ENCODE measurements at regions not wholly inside any gene's neighbourhood (a gene's known extent, or its start where the extent isn't known, plus 50 kb on each side); places are given as distances from the start of the nearest gene placed in this dataset.

GRCh38 chr9:82495884-82496777 lies 507.6 kb downstream of the SPATA31D1 start:
- H3K27me3 Mint-ChIP-seq = peaks cover 0 to 4% (median 0%) of the 10 kb centered on the region in 5 donors
- no peak overlapping the region for H3K4me3 Mint-ChIP-seq
- H3K4me1 Mint-ChIP-seq = no peaks in the 10 kb centered on the region
- no peak overlapping the region for H3K27ac Mint-ChIP-seq
- H3K36me3 Mint-ChIP-seq = peaks cover 0 to 7% (median 0%) of the 10 kb centered on the region in 3 donors
- DNase-seq = no peak
- H3K9me3 Mint-ChIP-seq = peaks cover 0 to 17% (median 0%) of the 10 kb centered on the region in 9 donors
- no peak for ATAC-seq
- POLR2A ChIA-PET = no interaction called here

- no peak for ATAC-seq
- POLR2A ChIA-PET = no interaction called here
- Mint-ChIP-seq H3K9me3 (peaks cover 0 to 17% (median 9%) of the 10 kb centered on the region in 9 donors), H3K4me1 (no peaks in the 10 kb centered on the region), H3K27me3 (peaks cover 0 to 4% (median 0%) of the 10 kb centered on the region in 5 donors), H3K27ac (no peak overlapping the region), H3K36me3 (peaks cover 0 to 7% (median 0%) of the 10 kb centered on the region in 3 donors), H3K4me3 (no peak overlapping the region)
- DNase-seq = no peak
Observed at GRCh38 chr9:82498541-82499317, 510.2 kb downstream of the SPATA31D1 start.

- no peaks in the 10 kb centered on the region for H3K4me1 Mint-ChIP-seq
- H3K9me3 Mint-ChIP-seq = peaks cover under 1 to 17% (median 7%) of the 10 kb centered on the region in 9 donors
- POLR2A ChIA-PET = no interaction called here
- no peak for ATAC-seq
- no peak for DNase-seq
- H3K4me3 Mint-ChIP-seq = no peak overlapping the region
- H3K27ac Mint-ChIP-seq = no peak overlapping the region
- peaks cover 0 to 7% (median 0%) of the 10 kb centered on the region in 3 donors for H3K36me3 Mint-ChIP-seq
- peaks cover 0 to 4% (median 0%) of the 10 kb centered on the region in 5 donors for H3K27me3 Mint-ChIP-seq
Observed at GRCh38 chr9:82499337-82499736, 510.8 kb downstream of the SPATA31D1 start.

GRCh38 chr9:82504620-82505019 lies 516.0 kb downstream of the SPATA31D1 start:
- POLR2A ChIA-PET = no interaction called here
- H3K36me3 Mint-ChIP-seq = peaks cover 0 to 7% (median 3%) of the 10 kb centered on the region in 3 donors
- no peak overlapping the region for H3K4me3 Mint-ChIP-seq
- ATAC-seq (no peak), DNase-seq (no peak)
- peaks cover 0 to 3% (median 0%) of the 10 kb centered on the region in 5 donors for H3K27me3 Mint-ChIP-seq
- H3K4me1 Mint-ChIP-seq = no peaks in the 10 kb centered on the region
- peaks cover 13 to 48% (median 19%) of the 10 kb centered on the region in 9 donors for H3K9me3 Mint-ChIP-seq
- H3K27ac Mint-ChIP-seq = no peak overlapping the region

- H3K4me3 Mint-ChIP-seq = no peak overlapping the region
- no peaks in the 10 kb centered on the region for H3K4me1 Mint-ChIP-seq
- no peak overlapping the region for H3K27ac Mint-ChIP-seq
- no peaks in the 10 kb centered on the region for H3K36me3 Mint-ChIP-seq
- peaks cover 2 to 40% (median 9%) of the 10 kb centered on the region in 9 donors for H3K9me3 Mint-ChIP-seq
- POLR2A ChIA-PET = no interaction called here
- H3K27me3 Mint-ChIP-seq = no peaks in the 10 kb centered on the region
- DNase-seq = no peak
- ATAC-seq = no peak
Observed at GRCh38 chr9:82511626-82512025, 523.1 kb downstream of the SPATA31D1 start.

GRCh38 chr9:82512728-82513127 lies 524.2 kb downstream of the SPATA31D1 start:
- H3K36me3 Mint-ChIP-seq = no peaks in the 10 kb centered on the region

GRCh38 chr9:82513242-82513751 lies 524.7 kb downstream of the SPATA31D1 start:
- POLR2A ChIA-PET = no interaction called here
- H3K9me3 Mint-ChIP-seq = peaks cover 0 to 24% (median 2%) of the 10 kb centered on the region in 9 donors
- no peak overlapping the region for H3K4me3 Mint-ChIP-seq
- DNase-seq (no peak), ATAC-seq (no peak)
- H3K27me3 Mint-ChIP-seq = no peaks in the 10 kb centered on the region
- H3K4me1 Mint-ChIP-seq = no peaks in the 10 kb centered on the region
- no peaks in the 10 kb centered on the region for H3K36me3 Mint-ChIP-seq
- H3K27ac Mint-ChIP-seq = no peak overlapping the region

More at GRCh38 chr9:82512728-82513127, 524.2 kb downstream of the SPATA31D1 start:
- Mint-ChIP-seq H3K27ac (no peak overlapping the region), H3K4me3 (no peak overlapping the region), H3K4me1 (no peaks in the 10 kb centered on the region), H3K9me3 (peaks cover 0 to 29% (median 3%) of the 10 kb centered on the region in 9 donors), H3K27me3 (no peaks in the 10 kb centered on the region)
- POLR2A ChIA-PET = no interaction called here
- DNase-seq (no peak), ATAC-seq (no peak)

GRCh38 chr9:82513976-82514735 lies 525.6 kb downstream of the SPATA31D1 start:
- POLR2A ChIA-PET = no interaction called here
- no peak for ATAC-seq
- Mint-ChIP-seq H3K4me3 (no peak overlapping the region), H3K27me3 (no peaks in the 10 kb centered on the region), H3K9me3 (peaks cover 0 to 15% (median 2%) of the 10 kb centered on the region in 9 donors), H3K4me1 (no peaks in the 10 kb centered on the region), H3K36me3 (no peaks in the 10 kb centered on the region), H3K27ac (no peak overlapping the region)
- no peak for DNase-seq

- Mint-ChIP-seq H3K27me3 (peaks cover 0 to under 1% (median 0%) of the 10 kb centered on the region in 5 donors), H3K36me3 (no peaks in the 10 kb centered on the region), H3K4me1 (no peaks in the 10 kb centered on the region), H3K4me3 (no peak overlapping the region), H3K27ac (no peak overlapping the region), H3K9me3 (peaks cover 0 to 10% (median 0%) of the 10 kb centered on the region in 9 donors)
- POLR2A ChIA-PET = no interaction called here
- no peak for DNase-seq
- ATAC-seq = no peak
Observed at GRCh38 chr9:82518868-82519267, 530.3 kb downstream of the SPATA31D1 start.

GRCh38 chr9:82519332-82519731 lies 530.8 kb downstream of the SPATA31D1 start:
- peaks cover 0 to 3% (median 0%) of the 10 kb centered on the region in 5 donors for H3K27me3 Mint-ChIP-seq
- peaks cover 0 to 10% (median 0%) of the 10 kb centered on the region in 9 donors for H3K9me3 Mint-ChIP-seq
- POLR2A ChIA-PET = no interaction called here
- DNase-seq (no peak), ATAC-seq (no peak)
- no peak overlapping the region for H3K27ac Mint-ChIP-seq
- no peaks in the 10 kb centered on the region for H3K36me3 Mint-ChIP-seq
- no peak overlapping the region for H3K4me3 Mint-ChIP-seq
- no peaks in the 10 kb centered on the region for H3K4me1 Mint-ChIP-seq

- POLR2A ChIA-PET = no interaction called here
- H3K36me3 Mint-ChIP-seq = peaks cover 0 to 5% (median 0%) of the 10 kb centered on the region in 3 donors
Observed at GRCh38 chr9:82524407-82524806, 535.8 kb downstream of the SPATA31D1 start.

GRCh38 chr9:82526577-82526976 lies 536.4 kb downstream of the RASEF start:
- Mint-ChIP-seq H3K27ac (no peak overlapping the region), H3K9me3 (peaks cover 0 to 30% (median 20%) of the 10 kb centered on the region in 9 donors), H3K4me1 (no peaks in the 10 kb centered on the region), H3K4me3 (no peak overlapping the region), H3K27me3 (peaks cover 0 to 3% (median 0%) of the 10 kb centered on the region in 5 donors), H3K36me3 (peaks cover 0 to 5% (median 0%) of the 10 kb centered on the region in 3 donors)
- ATAC-seq (no peak), DNase-seq (no peak)
- POLR2A ChIA-PET = no interaction called here

More at GRCh38 chr9:82524407-82524806, 535.8 kb downstream of the SPATA31D1 start:
- ATAC-seq (no peak), DNase-seq (no peak)
- no peak overlapping the region for H3K4me3 Mint-ChIP-seq
- H3K27ac Mint-ChIP-seq = no peak overlapping the region
- H3K4me1 Mint-ChIP-seq = no peaks in the 10 kb centered on the region
- H3K27me3 Mint-ChIP-seq = peaks cover 0 to 3% (median 0%) of the 10 kb centered on the region in 5 donors
- peaks cover 0 to 30% (median 17%) of the 10 kb centered on the region in 9 donors for H3K9me3 Mint-ChIP-seq
